ENCODE measurements at regions not wholly inside any gene's neighbourhood (a gene's known extent, or its start where the extent isn't known, plus 50 kb on each side); places are given as distances from the start of the nearest gene placed in this dataset.
"Not testable (repeated sequence)": the region's sequence is repeated elsewhere in the genome, so short reads cannot be mapped to it uniquely, and the experiment has no call there.

- no peak for DNase-seq
Measured at GRCh38 chr19:27744926-27745768, 1467.8 kb downstream of the UQCRFS1 start.

DNA sequence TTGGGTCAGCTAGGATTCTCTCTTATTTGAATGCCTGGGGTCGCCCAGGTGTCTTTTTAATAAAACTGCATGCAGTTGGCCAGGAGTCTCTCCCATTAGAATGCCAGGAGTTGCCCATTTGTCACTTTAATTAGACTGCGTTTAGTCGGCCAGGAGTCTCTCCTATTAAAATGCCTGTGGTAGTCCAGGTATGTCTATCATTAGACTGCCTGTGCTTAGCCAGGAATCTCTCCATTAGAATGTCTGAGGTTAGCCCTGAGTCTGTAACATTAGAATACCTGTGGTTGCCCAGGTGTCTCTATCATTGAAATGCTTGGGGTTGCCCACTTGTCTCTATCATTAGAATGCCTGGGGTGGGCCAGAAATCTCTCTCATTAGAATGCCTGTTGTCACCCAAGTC lies 1470.9 kb downstream of the UQCRFS1 start:
- no peak for DNase-seq

DNA sequence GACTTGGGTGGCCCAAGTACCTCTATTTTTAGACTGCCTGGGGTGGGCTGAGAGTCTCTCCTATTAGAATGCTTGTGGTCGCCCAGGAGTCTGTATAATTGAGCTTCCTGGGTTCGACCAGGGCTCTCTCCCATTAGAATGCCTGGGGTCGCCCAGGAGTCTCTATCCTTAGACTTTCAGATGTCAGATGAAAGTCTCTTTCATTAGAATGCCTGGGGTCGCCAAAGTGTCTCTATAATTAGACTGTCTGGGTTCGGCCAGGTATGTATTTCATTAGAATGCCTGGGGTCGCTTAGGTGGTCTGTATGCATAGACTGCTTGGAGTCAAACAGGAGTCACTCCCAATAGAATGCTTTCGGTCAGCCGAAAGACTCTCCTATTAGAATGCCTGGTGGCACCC lies 1471.7 kb downstream of the UQCRFS1 start:
- no peak for DNase-seq

- DNase-seq: no peak
Measured at GRCh38 chr19:27740396-27740795, 1472.6 kb downstream of the UQCRFS1 start.

DNA sequence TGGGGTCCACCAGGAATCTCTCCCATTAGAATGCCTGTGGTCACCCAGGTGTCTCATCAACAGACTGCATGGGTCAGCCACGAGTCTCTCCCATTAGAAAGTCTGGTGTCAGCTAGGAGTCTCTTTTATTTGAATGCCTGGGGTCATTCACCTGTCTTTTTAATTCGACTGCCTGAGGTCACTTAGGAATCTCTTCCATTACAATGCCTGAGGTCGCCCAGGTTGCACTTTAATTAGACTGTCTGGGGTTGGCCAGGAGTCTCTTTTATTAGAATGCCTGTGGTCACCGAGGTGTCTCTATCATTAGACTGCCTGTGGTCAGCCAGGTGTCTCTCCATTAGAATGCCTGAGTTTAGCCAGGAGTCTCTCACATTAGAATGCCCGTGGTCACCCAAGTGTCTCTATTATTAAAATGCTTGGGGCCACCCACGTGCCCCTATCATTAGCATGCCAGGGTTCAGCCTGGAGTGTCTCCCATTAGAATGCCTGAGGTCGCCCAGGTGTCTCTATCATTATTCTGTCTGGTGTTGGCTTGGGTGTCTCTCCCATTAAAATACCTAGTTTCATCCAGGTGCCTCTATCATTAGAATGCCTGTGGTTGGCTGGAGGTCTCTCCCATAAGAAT lies 1474.3 kb downstream of the UQCRFS1 start:
- no peak for DNase-seq

DNA sequence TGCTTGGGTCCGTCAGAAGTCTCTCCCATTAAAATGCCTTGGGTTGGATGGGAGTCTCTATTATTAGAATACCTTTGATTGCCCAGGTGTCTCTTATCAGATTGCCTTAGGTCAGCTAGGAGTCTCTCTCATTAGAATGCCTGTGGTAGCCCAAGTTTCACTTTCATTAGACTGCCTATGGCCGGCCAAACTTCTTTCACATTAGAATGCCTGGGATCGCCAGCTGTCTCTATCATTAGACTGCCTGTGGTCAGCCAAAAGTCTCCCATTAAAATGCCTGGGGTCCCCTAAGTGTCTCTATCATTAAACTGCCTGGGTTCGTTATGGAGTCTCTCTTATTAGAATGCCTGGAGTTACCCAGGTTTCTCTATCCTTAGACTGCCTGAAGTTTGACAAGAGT lies 1476.7 kb downstream of the UQCRFS1 start:
- no peak for DNase-seq

DNA sequence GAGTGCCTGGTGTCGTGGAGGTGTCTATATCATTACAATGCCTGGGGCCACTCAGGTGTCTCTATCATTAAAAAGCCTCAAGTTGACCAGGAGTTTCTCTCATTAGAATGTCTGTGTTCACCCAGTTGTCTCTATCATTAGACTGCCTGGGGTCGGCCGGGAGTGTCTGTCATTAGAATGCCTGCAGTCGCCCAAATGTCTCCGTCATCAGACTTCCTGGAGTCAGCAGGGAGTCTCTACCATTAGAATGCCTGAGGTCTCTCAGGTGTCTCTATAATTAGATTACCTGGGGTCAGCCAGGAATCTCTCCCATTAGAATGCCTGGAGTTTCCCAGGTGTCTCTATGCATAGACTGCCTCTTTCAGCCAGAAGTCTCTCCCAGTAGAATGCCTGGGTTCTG lies 1477.6 kb downstream of the UQCRFS1 start:
- no peak for DNase-seq

DNA sequence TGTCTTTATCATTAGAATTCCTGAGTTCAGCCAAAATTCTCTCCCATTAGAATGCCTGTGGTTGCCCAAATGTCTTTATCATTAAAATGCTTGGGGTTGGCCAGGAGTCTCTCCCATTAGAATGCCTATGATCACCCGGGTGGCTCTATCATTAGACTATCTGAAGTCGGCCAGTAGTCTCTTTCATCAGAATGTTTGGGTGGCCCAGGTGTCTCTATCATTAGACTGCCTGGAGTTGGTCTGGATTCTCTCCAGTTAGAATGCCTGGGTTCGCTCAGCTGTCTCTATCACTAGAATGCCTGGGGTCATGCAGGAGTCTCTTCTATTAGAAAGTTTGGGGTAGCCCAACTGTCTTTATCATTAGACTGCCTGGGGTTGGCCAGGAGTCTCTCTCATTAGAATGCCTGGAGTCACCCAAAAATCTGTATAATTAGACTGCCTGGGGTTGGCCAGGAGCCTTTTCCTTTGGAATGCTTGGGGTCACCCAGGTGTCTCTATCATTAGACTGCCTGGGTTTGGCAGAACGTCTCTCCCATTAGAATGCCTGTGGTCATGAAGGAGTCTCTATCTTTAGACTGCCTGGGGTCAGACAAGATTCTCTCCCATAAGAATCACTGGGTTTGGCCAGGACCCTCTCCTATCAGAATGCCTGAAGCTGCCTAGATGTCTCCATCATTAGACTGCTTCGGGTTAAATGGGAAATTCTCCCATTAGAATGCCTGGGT lies 1478.3 kb downstream of the UQCRFS1 start:
- no peak for DNase-seq

DNA sequence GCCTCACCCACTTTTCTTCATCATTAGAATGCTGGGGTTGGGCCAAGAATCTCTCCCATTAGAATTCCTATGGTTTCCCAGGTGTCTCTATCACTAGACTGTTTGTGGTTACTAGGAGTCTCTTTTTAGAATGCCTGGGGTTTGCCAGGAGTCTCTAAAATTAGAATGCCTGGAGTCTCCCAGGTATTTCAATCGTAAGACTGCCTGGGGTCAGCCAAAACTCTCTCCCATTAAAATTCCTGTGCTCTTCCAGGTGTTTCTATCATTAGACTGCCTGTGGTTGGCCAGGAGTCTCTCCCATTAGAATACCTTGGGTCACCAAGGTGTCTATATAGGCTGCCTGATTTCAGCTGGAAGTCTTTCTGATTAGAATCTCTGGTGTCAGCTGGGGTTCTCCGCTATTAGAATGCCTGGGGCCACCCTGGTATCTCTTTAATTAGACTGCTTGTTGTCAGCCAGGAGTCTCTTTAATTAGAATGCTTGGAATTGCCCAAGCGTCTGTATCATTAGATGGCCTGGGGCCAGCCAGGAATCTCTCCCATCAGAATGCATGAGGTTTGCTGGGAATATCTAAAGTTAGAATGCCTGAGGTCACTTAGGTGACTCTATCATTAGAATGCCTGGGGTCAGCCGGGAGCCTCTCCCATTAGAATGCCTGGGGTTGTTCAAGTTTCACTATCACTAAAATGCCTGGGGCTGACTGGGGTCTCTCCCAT lies 1479.2 kb downstream of the UQCRFS1 start:
- DNase-seq: no peak

GRCh38 chr19:27729332-27729731 lies 1483.6 kb downstream of the UQCRFS1 start:
- DNase-seq: no peak

GRCh38 chr19:27722625-27723024 lies 1490.3 kb downstream of the UQCRFS1 start:
- no peak for DNase-seq

- no peak for DNase-seq
Measured at GRCh38 chr19:27720155-27720554, 1492.8 kb downstream of the UQCRFS1 start.

DNA sequence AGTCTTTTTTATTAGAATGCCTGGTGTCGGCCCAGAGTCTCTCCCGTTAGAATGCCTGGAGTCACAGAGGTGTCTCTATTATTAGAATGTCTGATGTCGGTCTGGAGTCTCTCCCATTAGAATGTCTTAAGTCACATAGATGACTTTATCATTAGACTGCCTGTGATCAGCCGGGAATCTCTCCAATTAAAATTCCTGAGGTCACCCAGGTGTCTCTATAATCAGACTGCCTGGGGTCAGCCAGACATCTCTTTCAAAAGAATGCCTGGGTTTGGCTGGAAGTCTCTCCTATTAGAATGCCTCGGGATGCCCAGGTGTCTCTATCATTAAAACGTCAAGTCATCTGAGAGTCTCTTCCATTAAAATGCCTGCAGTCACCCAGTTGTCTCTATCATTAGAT lies 1493.9 kb downstream of the UQCRFS1 start:
- no peak for DNase-seq

- no peak for DNase-seq
Measured at GRCh38 chr19:27718234-27718633, 1494.7 kb downstream of the UQCRFS1 start.

- DNase-seq: no peak
Measured at GRCh38 chr19:27717825-27718224, 1495.1 kb downstream of the UQCRFS1 start.

DNA sequence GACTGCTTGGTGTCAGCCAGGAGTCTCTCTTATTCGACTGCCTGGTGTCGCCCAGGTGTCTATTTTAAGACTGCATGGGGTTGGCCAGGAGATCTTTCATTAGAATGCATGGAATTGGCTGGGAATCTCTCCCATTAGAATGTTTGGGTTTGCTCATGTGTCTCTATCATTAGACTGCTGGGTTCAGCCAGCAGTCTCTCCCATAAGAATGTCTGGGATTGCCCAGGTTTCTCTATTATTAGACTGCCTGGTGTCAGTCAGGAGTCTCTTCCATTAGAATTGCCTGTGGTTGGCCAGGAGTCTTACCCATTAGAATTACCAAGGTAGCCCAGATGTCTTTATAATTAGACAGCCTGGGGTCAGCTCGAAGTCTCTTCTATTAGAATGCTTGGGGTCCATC lies 1496.0 kb downstream of the UQCRFS1 start:
- DNase-seq: no peak

DNA sequence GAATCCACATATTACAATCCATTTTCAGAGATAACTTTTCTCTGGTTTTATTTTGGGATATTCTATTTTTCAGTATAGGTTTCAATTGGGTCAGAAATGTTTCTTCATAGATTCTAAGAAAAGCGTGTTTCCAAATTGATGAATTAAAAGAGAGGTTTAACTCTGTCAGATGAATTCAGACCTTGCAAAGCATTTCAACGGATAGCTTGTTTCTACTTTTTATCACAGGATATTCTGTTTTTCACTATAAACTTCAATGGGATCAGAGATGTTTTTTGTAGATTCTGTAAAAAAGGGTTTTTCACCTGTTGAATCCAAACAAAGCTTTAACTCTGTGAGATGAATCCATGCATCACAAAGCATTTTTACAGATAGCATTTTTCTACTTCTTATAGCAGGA lies 1498.1 kb downstream of the UQCRFS1 start:
- no peak for DNase-seq

- no peak for DNase-seq
Measured at GRCh38 chr19:27709496-27709895, 1503.5 kb downstream of the UQCRFS1 start.

GRCh38 chr19:27708986-27709385 lies 1504.0 kb downstream of the UQCRFS1 start:
- DNase-seq: not testable (repeated sequence)

DNA sequence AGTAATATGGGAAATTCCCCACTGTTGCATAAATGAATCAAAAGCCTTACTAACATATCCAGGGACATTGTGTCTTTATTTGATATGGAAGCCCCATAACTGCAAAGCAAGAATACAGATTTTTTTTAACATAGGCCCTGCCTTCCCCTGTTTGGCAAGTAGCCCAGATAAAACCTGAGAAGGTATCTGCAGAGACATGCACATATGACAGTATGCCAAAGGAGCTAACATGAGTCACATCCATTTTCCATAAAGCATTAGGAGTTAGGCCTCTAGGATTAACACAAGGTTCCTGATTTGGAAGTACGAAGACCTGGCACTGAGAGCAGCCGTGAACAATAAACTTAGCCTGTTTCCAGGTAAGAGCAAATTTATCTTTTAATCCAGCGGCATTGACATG lies 1505.9 kb downstream of the UQCRFS1 start:
- not testable (repeated sequence) for DNase-seq

DNA sequence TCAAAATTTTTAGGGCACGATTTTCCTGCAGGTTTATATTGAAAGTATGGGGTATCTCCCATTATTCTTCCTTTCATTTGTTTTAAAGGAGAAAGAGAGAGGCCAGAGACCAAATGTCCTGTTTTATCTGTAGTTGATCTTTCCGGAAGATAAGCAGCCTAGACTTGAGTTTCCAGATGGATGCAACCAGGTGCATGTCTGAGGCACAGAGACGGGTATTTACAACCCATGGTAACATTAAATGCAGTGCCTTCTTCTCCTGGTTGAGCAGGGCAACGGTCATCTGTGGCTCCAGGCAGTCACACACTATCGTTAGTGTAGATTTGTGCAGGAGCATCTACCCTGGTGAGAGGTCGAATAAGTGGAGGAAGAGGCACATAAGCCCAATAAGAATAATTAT lies 1507.1 kb downstream of the UQCRFS1 start:
- no peak for DNase-seq

DNA sequence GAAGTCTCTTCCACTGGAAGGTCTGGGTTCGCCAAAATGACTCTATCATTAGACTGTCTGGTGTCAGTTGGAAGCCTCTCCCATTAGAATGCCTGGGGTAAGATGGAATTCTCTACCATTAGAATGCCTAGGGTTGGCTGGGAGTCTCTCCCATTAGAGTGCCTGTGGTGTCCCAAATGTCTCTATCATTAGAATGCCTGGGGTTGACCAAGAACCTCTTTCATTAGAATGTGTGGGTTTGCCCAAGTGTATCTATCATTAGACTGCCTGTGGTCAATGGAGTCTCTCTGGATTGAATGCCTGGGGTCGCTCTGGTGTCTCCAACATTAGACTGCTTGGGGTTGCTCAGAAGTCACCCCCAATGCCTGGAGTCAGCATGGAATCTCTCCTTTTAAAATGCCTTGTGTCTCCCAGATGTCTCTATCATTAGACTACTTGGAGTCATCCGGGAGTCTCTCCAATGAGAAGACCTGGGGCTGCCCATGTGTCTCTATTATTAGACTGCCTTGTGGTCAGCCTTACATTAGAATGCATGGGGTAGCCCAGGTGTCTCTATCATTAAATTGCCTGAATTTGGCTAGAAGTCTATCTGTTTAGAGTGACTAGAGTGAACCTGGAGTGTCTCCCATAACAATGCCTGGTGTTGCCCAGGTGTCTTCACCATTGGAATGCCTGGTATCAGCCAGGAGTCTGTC lies 1518.4 kb downstream of the UQCRFS1 start:
- no peak for DNase-seq

DNA sequence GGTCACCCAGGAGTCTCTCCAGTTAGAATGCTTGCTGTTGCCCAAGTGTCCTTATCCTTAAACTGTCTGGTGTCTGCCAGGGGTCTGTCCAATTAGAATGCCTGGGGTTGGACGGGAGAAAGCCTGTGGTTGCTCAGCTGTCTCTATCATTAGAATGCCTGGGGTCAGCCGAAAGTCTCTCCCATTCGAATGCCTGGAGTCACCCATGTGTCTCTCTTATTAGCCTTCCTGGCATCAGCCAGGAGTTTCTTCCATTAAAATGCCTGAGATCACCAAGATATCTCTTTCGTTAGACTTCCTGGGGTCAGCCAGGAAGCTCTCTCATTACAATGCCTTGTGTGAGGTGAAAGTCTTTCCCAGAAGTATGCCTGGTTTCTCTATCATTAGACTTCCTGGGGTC lies 1521.0 kb downstream of the UQCRFS1 start:
- DNase-seq: no peak
